DND-41 (cell line): ENCODE measurements at regions not wholly inside any gene's neighbourhood (a gene's known extent, or its start where the extent isn't known, plus 50 kb on each side); places are given as distances from the start of the nearest gene placed in this dataset.

ENCODE experiments used
- EZH2 ChIP-seq: IDR thresholded peaks from 3 replicates; pipeline ENCODE4 v1.6.1; 2012; ENCODE audit warnings: borderline replicate concordance, low read depth, mild to moderate bottlenecking, moderate library complexity, low read length, inconsistent platforms; ENCODE audit not compliant: severe bottlenecking
- TF ChIP-seq, protein P1 (sequence below): IDR thresholded peaks from 2 replicates; pipeline ENCODE4 v1.5.1; 2012; ENCODE audit warnings: borderline replicate concordance, low read length, moderate library complexity, mild to moderate bottlenecking; ENCODE audit not compliant: poor library complexity, severe bottlenecking; ENCODE audit errors: extremely low read depth

GRCh38 chrX:124818764-124819163 lies 472.4 kb downstream of the SH2D1A start:
- TF ChIP-seq, protein P1, sequence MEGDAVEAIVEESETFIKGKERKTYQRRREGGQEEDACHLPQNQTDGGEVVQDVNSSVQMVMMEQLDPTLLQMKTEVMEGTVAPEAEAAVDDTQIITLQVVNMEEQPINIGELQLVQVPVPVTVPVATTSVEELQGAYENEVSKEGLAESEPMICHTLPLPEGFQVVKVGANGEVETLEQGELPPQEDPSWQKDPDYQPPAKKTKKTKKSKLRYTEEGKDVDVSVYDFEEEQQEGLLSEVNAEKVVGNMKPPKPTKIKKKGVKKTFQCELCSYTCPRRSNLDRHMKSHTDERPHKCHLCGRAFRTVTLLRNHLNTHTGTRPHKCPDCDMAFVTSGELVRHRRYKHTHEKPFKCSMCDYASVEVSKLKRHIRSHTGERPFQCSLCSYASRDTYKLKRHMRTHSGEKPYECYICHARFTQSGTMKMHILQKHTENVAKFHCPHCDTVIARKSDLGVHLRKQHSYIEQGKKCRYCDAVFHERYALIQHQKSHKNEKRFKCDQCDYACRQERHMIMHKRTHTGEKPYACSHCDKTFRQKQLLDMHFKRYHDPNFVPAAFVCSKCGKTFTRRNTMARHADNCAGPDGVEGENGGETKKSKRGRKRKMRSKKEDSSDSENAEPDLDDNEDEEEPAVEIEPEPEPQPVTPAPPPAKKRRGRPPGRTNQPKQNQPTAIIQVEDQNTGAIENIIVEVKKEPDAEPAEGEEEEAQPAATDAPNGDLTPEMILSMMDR, result no peak
- TF ChIP-seq EZH2, result no peak
